HTR-8/SVneo (cell line): ENCODE measurements at regions not wholly inside any gene's neighbourhood (a gene's known extent, or its start where the extent isn't known, plus 50 kb on each side); places are given as distances from the start of the nearest gene placed in this dataset.

Source experiments
- DNase-seq: peaks from one replicate; pipeline ENCODE4 v3.0.0; 2011; ENCODE audit warnings: low spot score, mixed read lengths; ENCODE audit not compliant: insufficient read length
- FAIRE-seq: peaks from 2 replicates; lab custom pipeline; 2011; peaks lifted over from hg19 to GRCh38; lab: Jason Lieb, UNC

GRCh38 chrX:23223169-23223568 lies 111.5 kb upstream of the PTCHD1 start:
- no peak for FAIRE-seq

GRCh38 chrX:23228454-23228853 lies 106.2 kb upstream of the PTCHD1 start:
- FAIRE-seq: no peak
- no peak for DNase-seq

More at GRCh38 chrX:23223169-23223568, 111.5 kb upstream of the PTCHD1 start:
- DNase-seq: no peak

GRCh38 chrX:23228950-23229448 lies 105.7 kb upstream of the PTCHD1 start:
- peak; percentile 86 for FAIRE-seq
- DNase-seq: no peak

GRCh38 chrX:23235051-23235450 lies 99.6 kb upstream of the PTCHD1 start:
- DNase-seq (no peak), FAIRE-seq (no peak)

- FAIRE-seq: no peak
Measured at GRCh38 chrX:23246001-23246400, 88.6 kb upstream of the PTCHD1 start.

GRCh38 chrX:23248187-23248586 lies 86.5 kb upstream of the PTCHD1 start:
- no peak for DNase-seq
- FAIRE-seq: peak; percentile 82

More at GRCh38 chrX:23246001-23246400, 88.6 kb upstream of the PTCHD1 start:
- DNase-seq: no peak

- FAIRE-seq (no peak), DNase-seq (no peak)
Measured at GRCh38 chrX:23251043-23251442, 83.6 kb upstream of the PTCHD1 start.

- no peak for FAIRE-seq
Measured at GRCh38 chrX:23263892-23264291, 70.8 kb upstream of the PTCHD1 start.

GRCh38 chrX:23269923-23270322 lies 64.7 kb upstream of the PTCHD1 start:
- FAIRE-seq (no peak), DNase-seq (no peak)

More at GRCh38 chrX:23263892-23264291, 70.8 kb upstream of the PTCHD1 start:
- DNase-seq: no peak

GRCh38 chrX:23271026-23271425 lies 63.6 kb upstream of the PTCHD1 start:
- DNase-seq: no peak
- no peak for FAIRE-seq

- FAIRE-seq (no peak), DNase-seq (no peak)
Measured at GRCh38 chrX:23276475-23276874, 58.2 kb upstream of the PTCHD1 start.
